ENCODE measurements at regions not wholly inside any gene's neighbourhood (a gene's known extent, or its start where the extent isn't known, plus 50 kb on each side); places are given as distances from the start of the nearest gene placed in this dataset.

DNA sequence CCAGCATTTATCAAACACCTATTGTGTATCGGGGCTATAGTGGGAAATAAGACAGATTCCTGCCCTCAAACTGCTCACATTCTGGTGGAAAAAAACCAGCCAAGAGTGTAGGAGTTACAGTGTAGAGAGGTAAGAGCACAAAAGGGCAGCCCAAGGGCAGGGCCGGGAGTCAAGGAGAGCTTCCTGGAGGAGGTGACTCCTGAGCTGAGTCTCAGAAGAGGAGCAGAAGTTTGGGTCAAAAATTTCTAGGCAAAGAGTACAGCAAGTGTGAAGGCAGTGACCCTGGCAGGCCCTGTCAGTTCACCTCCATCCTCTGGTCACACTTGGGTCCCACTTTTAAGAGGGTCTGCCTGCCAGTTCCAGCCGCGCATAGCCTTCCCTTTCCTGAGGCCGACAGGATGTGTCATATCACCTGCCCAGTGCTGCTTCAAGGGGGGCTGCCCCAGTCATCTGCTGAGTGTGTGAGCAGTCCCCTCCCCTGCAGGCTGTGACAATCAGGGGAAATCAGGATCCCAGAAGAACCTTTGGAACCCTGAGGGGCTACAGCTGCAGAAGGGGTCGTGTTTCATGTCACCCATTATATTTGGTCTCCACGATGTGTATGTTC lies 118.4 kb downstream of the GLI2 start:
- no peak for DNase-seq

DNA sequence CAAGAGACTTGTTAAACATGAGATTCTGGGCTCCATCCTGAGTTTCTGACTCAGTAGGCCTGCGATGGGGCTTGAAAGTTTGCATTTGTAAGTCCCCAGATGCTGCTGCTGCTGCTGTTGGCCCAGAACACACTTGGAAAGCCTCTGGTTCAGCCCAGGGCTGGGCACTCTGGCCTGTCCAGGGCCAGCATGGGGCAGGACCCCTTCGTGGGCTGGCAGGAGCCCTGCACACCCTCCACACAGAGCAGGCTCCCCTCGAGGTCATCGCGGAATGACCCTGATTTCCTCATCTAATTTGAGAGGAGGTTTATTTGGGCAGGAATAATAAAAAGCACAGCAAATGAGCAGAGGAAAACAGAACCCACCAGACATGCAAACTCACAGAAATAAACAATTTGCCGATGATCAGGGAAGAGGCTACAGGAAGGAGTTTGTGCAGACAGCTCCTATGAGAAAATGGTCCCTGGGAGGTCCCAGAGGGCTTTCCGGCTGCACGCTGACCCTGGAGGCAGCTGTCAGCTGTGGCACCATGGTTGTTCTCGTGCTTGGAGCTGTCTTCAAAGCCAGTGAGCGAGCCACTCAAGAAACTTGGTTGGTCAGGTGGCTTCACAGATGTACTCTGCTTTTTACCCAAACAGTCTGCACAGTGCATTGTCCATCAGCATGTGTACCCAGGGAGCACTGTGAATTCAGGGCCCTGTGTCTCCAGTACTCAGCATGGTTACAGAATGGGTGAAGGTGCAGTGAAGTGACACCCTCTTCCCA lies 119.3 kb downstream of the GLI2 start:
- DNase-seq = no peak

DNA sequence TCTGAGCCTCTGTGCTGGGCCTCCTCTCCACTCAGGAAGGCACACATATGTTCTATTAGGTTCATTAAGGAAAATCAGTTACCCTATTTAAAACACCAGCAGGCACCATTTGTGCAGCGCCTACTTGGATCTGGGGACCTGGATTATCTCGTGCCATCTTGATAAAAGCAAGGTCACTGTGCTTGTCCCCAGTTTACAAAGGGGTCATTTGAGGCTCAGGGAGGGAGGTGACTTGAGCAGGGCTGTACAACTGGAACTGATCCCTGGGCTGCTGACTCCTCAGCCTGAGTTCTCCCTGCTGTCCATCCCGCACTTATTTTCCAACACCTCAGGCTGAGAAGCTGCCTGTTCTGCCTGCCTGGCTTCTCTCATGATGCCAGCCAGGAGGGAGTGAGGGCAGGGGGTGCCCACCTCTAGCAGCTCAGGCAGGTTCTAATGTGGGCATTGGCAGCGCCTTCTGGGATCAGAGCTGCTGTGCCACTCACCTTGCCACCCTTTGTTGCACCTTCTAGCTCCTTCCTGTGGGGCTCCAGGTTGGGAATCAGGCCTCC lies 120.3 kb downstream of the GLI2 start:
- DNase-seq = no peak

DNA sequence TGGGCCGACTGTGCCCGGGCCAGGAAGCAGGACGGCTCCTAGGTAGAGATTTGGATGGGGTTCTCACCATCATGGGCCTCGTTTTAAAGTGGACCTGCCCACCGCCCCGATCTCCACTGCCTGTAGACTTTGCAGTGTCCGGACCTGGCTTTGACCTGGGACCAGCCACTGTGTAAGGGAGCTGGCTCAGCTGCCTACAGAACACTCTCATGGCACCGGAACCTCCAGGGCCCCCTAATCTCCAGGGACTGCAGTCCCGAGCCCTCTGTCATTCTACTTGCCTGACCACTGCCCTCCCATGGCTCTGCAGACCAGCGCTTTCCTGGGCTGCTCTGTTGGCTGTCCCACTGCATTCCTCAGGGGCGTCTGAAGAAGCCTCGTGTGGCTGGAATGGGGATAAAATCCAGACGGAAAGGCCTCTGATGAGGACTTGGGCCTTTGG lies 120.8 kb downstream of the GLI2 start:
- DNase-seq = no peak

DNA sequence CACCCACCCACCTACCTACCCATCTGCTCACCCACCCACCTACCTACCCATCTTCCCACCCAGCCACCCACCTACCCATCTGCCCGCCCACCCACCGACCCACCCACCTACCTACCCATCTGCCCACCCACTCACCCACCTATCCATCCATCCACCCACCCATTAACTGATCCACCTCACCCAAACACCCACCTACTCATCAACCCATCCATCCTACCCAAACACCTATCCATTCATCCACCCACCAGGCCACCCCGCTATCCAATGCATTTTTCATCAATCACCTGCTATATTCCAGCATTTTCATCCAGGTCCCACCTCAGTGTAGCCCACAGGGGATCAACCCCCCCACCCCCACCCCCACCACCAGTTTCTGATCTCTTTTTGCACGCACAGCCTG lies 121.8 kb downstream of the GLI2 start:
- no peak for DNase-seq

DNA sequence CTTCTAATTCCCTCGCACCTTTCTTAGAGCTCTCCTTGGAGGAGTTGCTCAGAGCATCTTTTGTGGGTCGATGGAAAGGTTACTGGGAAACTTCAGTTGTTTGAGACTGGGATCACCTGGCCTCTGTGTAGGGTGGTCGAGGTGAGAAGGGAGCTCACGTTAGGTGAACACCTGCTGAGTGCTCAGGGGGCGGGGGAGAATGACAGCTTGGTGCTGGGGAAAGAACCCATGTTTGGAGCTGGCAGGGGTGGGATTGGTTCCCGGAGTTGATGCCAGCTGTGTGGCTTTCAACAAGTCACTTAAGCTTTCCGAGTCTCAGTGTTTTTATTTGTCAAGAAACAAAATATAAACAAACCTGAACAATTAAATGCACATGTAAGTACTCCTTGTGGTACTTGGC lies 122.3 kb downstream of the GLI2 start:
- no peak for DNase-seq

DNA sequence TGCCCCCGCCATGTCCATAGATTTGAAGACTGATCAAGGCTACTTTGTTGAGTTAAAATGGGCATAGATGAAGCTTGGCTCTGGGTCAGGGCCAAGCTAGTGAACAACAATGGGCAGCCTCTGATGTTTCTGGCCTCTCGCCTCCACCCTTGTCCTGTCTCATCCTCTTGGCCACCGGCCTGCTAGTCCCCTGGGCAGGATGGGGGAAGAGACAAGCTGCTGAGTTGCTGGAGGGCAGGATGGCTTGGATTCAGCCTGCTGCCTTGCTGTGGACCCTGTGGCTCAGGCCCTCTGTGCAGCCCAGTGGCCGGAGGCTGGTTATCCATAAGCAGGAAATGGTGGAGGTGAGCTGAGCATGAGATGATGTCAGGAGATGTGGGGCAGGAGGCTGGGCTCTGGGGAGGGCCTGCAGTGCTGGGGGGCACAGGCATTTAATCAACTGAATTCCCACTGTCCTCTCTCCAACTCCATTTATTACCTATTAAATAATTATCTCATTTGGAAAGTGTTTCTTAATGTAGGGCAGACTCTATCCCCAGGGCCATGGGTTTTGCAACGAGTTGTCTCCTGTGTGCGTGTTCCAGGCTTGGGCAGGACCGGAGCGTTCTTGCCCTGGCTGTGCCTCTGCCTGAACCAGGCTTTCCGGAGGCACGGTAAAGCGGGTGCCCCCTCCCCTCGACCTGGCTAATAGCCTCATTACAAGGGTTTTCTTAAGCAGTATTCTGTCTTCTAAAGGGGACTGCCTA lies 122.9 kb downstream of the GLI2 start:
- DNase-seq = no peak

DNA sequence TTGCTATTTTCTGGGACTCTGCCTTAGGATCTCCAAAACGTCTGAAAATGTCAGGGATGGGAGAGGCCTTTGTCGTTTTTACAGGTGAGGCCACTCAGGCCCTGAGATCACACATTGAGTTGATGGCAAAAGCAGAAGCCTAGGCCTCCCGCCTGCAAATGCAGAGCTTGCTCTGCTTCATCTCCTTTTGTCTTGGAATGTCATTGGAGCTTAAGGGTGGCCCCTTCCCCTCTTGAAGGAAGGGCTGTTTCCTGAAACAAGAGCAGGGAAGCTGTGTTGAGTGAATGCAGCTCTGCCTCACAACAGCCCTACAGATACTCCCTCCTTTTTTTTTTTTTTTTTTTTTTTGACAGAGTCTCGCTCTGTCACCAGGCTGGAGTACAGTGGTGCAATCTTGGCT lies 123.5 kb downstream of the GLI2 start:
- DNase-seq = no peak

DNA sequence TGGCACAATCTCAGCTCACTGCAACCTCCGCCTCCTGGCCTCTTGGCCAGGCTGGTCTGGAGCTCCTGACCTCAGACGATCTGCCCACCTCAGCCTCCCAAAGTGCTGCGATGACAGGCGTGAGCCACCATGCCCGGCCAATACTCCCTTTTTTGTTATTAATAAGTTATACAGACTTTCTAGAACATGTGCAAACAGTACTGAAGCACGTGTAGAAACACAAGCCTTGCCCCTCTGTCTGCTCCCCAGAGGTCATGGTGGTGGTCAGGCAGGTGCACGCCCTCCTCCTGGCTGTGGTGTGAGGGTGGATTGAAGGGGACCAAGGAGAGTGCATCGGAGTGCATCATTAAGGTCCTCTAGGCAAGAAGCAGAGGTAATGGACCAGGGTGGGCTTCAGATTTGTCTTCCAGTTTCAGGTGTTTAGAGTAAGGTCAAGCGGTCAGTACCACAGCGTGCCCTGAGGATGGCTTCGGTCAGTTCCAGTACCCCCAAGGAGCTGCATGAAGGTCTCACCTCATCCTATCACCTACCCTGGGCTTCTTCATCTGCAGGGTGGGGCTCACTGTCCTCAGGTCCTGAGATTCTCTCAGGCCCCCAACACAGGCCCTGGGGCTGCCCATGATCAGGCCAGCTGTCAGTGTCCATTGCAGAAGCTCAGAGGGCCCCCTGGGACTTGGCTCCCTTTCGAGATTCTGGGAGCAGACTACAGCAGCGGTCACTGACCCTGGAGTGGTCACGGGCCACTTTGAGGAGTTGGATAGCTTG lies 124.3 kb downstream of the GLI2 start:
- DNase-seq = no peak

DNA sequence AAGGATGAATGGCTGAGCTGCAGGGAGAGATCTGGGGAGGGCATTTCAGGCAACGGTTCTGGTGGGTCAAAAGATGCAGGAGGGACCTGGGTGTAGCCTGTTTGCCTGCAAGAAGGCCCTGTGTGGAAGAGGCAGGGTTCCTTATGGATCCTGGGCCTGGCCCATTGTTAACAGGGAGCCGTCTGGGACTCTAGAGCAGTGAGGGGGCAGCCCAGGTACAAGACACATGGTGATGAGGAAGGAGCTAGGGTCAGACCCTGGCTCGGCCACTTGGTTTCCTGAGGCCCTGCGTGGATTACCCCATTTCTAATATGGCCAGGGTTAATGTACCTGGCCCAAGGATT lies 124.9 kb downstream of the GLI2 start:
- no peak for DNase-seq

DNA sequence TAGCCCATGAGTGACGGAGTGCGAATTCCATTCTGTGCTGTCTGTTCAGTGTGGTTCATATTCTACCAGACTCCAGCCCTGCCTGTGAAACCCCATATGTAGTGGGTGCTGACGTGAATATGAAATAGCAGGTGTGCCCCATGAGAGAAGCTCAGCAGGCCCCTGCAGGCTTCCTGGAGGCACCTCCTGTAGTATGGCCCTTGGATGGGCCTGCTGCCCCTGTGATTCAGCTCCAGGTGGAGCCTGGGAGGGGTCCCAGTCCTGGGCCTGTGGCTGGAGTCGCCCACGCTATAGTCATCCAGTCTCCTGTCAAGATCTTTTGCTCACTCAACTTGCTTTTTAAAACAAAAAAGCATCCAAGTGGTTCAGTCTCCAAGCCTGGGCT lies 125.5 kb downstream of the GLI2 start:
- no peak for DNase-seq

DNA sequence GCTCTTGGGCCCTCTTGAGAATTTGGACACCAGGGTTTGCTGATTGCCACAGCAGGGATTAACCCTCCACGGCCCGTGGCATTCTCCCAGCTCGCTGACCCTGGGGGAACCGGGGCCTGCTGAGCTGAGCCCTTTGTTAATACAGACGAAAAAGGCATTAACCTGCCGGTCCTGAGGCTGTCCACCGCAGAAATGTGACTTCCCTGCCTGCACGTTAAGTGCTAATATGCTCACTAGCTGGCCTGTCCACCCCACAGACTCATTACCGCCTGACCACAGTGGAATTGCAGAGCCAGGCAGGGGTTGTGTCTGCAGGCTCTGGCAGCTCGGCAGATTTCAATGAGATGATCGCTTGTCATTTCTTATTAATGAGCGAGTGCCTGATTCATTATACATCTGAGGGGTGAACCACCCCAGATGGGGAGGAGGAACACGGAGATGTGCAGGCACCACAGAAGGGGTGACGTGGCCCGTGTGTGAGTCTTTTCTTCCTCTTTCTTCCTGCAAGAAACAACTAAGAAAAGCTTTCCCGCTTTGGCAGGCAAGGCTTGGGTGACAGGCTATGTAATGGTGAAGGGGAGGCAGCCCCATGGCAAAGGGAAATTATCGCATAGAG lies 126.0 kb downstream of the GLI2 start:
- DNase-seq = no peak

DNA sequence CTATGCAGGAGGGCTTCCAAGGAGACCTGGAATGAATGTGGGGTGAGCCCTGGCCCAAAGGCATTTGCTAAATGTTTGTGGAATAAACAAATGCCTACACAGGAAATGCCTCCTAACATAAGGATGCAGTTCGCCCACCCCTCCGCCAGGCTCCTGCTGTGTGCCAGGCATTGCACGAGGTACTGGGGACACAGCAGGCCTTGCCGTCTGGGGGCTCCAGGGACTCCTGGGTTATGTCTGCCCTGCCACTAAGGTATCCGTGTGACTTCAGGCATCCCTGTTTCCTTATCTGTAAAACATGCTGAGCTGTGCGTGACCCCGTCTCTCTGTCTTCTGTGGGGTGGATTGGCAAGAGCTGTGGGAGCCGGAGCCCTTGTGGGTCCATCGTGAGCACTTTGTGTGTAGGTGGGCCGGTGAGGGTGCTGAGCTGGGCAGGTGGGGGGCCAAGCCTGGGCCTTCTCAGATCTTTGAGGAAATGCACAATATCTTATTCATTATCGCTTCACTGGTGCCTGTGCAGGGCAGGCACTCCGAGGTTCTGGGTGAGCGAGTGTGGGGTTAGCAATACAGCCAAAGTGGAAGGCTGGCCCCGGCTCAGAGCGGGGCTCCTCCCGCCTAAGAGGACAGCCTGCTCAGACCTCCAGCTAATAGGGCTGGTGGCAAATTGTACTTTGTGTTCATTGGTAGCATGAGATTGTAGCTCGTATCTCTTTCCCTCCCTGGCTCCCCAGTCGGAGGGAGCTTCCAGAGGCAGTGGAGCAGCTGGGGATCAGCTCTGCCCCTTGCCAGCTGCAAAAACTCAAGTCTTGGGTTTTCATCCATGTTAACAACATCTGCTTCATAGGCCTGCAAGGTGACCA lies 126.8 kb downstream of the GLI2 start:
- no peak for DNase-seq

DNA sequence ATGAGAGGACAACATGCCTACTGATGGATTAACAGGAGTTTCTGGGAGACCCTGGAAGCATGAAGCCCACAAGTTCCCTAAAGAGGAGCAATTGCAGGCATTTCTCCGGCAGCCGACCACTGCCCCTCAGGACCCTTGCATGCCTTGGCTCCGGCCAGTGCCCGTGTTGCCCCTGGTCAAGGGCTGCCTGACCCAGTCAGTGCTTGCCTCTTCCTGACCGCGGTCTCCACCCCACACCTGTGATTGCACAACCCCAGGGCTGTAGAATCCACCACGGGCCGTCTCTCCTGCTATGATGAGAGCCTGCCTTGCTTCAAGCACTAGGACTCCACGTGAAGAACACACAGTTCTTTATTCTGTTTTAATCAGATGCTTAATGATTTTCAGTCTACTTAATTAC lies 127.5 kb downstream of the GLI2 start:
- no peak for DNase-seq

DNA sequence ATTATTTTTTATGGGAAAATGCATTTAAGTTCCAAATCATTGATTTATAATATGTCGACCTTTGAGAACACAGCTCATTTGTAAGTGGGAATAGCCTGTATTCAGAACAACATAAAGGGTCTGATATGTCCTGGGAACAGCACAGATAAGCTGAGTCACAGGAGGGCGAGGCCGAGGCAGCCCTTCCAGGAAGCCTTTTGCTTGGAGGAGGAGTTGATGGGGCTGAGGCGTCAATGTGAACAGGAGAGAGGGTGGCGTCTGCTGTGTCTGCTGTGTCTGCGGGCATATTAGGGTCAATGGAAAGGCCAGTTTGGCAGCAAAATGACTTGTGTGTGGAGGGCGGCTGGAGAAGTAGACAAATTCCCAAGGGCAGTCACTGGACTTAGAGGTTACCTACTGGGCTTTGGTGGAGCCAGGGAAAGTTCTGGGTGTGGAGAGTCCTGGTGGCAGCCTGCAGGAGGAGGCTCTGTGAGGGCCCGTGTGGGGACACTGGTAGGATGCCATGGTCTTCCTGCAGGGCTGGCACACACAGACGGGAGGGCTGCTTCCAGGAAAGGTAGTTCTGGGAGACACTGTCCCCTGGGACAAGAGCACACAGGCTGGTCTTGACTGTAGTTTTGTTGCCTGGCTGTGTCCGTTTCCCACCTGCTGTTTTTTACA lies 128.1 kb downstream of the GLI2 start:
- DNase-seq = no peak

DNA sequence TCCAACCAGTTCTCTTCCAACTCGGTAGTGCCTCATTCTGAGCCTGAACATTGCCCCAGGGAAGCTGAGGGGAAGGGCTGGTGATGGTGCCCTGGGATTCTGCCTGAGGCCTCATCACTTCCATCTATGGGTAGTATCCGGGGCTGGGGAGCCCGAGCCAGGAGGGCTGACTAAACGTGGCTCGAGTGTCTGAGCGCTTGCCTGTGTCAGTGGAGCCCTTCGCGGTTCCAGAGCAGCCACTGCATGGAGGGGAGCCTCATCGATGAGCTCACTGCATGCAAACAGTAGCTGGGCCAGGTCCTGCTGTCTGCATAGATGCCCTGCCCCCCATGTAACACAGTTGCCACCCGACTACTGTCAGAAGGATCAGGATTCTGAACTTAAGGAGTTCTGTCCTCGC lies 129.3 kb downstream of the GLI2 start:
- DNase-seq = no peak

DNA sequence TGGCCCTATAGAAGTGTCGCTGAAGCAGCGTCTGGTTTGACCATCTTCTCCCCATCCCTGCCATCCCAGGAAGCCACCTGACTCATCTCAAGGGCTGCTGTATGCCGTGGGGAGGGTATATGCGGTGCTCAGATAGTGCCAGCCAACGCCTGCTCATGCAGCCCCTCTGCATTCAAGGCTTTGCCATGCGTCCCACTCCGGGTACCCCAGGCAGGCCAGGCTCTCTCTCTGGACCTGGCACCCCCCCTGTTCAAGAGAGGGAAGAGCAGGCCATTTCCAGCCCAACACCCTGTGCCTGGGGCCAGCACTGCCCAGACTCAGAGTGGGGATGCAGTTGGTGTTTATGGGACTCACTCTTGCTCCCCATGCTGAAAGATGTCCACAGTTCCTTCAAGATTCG lies 130.0 kb downstream of the GLI2 start:
- no peak for DNase-seq

DNA sequence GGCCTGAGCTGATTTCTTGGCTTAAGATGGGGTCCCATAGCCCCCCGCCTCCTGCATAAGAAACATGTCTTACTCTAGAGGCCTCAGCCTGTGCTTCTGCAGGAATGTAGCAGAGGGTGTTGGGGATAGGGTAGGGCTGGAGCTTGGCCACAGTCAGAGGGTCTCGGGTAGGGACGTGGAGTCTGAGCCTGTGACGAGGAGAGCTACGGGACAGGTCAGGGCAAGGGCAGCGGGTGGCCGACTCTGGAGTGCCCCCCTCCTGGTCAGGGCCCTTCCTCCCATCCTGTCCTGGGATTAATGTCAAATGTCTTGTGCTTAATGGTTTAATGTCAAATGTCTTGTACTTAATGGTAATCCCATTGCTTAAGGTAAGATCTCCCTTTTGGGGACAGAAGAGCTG lies 130.4 kb downstream of the GLI2 start:
- DNase-seq = no peak

DNA sequence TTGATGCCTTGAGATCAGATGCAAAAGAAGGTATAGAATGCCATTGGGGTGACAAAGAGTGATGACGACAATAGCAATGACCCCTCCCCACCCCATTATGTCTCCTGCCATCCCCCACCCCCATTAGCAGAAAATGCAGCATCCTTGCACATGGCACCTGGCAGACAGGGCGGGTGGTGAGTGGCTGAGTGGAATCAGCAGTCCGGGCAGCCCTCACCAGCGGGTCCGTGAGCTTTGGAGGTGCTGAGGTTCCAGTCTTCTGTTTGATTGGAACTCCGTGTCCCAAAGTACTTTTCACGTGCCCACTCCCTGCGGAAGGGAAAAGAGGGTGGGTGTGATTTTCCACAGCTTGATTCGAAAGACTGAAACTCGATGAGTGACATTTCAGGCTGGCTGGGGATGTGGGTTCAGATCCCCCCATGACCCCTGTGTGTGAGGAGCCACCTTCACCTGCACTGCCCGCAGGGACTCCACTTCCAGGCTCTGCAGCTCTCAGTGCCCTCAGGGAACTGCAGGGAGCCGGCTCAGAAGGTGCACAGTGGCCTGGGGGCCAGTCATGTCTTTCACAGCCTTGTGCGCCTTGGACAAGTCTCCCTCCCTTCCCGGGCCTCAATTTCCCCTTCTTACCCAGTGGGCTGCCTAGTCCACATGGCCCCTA lies 130.9 kb downstream of the GLI2 start:
- DNase-seq = no peak
